H1 (cell line): ENCODE measurements at regions not wholly inside any gene's neighbourhood (a gene's known extent, or its start where the extent isn't known, plus 50 kb on each side); places are given as distances from the start of the nearest gene placed in this dataset.
A peak's percentile ranks its signal among the peaks of the same experiment; 100 is the strongest.

ENCODE experiments used
- CHD7 ChIP-seq: fragments of 300-600 bp; sonication (generic); IDR thresholded peaks from 2 replicates; pipeline ENCODE4 v1.7.1; 2012; ENCODE audit warnings: low read length, moderate library complexity, mild to moderate bottlenecking, inconsistent platforms; ENCODE audit not compliant: insufficient replicate concordance
- CTCF ChIP-seq, 3 experiments: IDR thresholded peaks; 1 replicate in 2 of 3; 2 replicates in 1 of 3; pipeline versions ENCODE4 v1.5.1 to v1.6.1; 2011; ENCODE audit warnings: low read length in 3 of 3, mild to moderate bottlenecking in 3 of 3, inconsistent platforms in 2 of 3, low read depth in 1 of 3, moderate library complexity in 1 of 3; ENCODE audit not compliant: insufficient read depth in 1 of 3; ENCODE audit errors: control extremely low read depth in 1 of 3
- EGR1 ChIP-seq: IDR thresholded peaks from 2 replicates; pipeline ENCODE4 v1.6.1; 2011; ENCODE audit warnings: low read depth, low read length, borderline replicate concordance
- FOSL1 ChIP-seq: IDR thresholded peaks from 2 replicates; pipeline ENCODE4 v1.6.1; 2011; ENCODE audit warnings: mild to moderate bottlenecking, low read depth, low read length, moderate library complexity; ENCODE audit not compliant: insufficient read depth
- KDM1A ChIP-seq: fragments of 200-600, 300-600 bp; sonication (generic); IDR thresholded peaks from 2 replicates; pipeline ENCODE4 v1.7.1; 2016; ENCODE audit warnings: mild to moderate bottlenecking, low read length, borderline replicate concordance
- MAFK ChIP-seq: IDR thresholded peaks from 2 replicates; pipeline ENCODE4 v1.6.1; 2012; ENCODE audit warnings: low read depth, mild to moderate bottlenecking, improper control_type of control experiment, low read length
- RAD21 ChIP-seq, 2 experiments: IDR thresholded peaks in 1 of 2; conservative IDR thresholded peaks in 1 of 2; 2 replicates each; pipeline ENCODE4 v1.6.1; 2011; ENCODE audit warnings: low read depth in 2 of 2, low read length in 2 of 2, improper control_type of control experiment in 1 of 2, inconsistent platforms in 1 of 2, mild to moderate bottlenecking in 1 of 2, moderate library complexity in 1 of 2
- RFX5 ChIP-seq: IDR thresholded peaks from 2 replicates; pipeline ENCODE4 v1.6.1; 2011; ENCODE audit warnings: low read depth, low read length, improper control_type of control experiment, borderline replicate concordance
- TCF12 ChIP-seq: IDR thresholded peaks from 2 replicates; pipeline ENCODE4 v1.6.1; 2011; ENCODE audit warnings: low read depth, mild to moderate bottlenecking, low read length

GRCh38 chr11:36945384-36945783 is 347.3 kb upstream of the RAG2 start (continued):
- TF ChIP-seq CHD7: no peak
- peak in 1 of 3 experiments; percentile 37; a peak in 1 of 4 replicates for TF ChIP-seq CTCF (IDR thresholded peaks at IDR 0.05; ENCODE audit: control extremely low read depth in 1 of 3, insufficient read depth in 1 of 3, low read depth in 1 of 3, low read length in 3 of 3)
- TF ChIP-seq RFX5: no peak
- TF ChIP-seq KDM1A: no peak
- no peak for TF ChIP-seq EGR1
- TF ChIP-seq RAD21 (IDR thresholded peaks at IDR 0.05 in 1 of 2, conservative IDR thresholded peaks at IDR 0.05 in 1 of 2; ENCODE audit: low read depth in 2 of 2, low read length in 2 of 2): peak in 1 of 2 experiments; percentile 35; a peak in 2 of 4 replicates
- no peak for TF ChIP-seq FOSL1
- no peak for TF ChIP-seq TCF12
- TF ChIP-seq MAFK: no peak
